CD4-positive, alpha-beta T cell treated with Interleukin-4 for 1 hour (primary cell): ENCODE measurements at regions not wholly inside any gene's neighbourhood (a gene's known extent, or its start where the extent isn't known, plus 50 kb on each side); places are given as distances from the start of the nearest gene placed in this dataset.

ENCODE experiments used
- DNase-seq, 2 donors: peaks; one replicate each; pipeline ENCODE4 v3.0.0-alpha.2; 2020 to 2022

GRCh38 chr20:39853050-39853449, 836.0 kb downstream of the MAFB start:
- DNase-seq, result no peak

GRCh38 chr20:39851459-39851858, 837.6 kb downstream of the MAFB start:
- DNase-seq, result no peak

DNA sequence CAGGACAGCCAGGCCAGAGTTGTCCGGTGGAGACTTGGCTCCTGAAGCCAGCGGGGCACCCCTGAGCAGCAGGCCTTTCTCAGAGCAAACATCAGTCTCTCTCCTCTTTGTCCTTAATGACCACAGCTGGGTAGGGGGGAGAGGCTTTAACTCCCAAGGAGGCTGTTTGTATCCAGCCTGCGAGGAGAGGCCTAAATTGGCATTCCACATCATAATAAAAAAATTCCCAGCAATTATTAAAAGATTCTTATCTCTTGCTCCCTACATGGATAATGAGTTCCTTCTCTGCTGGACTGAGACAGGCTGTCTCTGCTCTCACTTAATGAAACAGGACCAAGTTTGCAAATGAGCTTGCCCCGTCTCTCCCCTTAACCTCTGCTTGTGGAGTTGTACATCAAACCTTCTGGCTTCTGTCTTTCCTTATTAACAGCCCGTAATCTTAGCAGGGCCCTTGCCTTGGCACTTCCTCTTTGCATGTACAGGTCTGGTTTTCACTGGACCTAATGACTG, 838.2 kb downstream of the MAFB start:
- no peak for DNase-seq

- DNase-seq, result no peak
These were observed 838.8 kb downstream of the MAFB start for GRCh38 chr20:39850246-39850645.

GRCh38 chr20:39849664-39850063, 839.4 kb downstream of the MAFB start:
- no peak for DNase-seq

DNA sequence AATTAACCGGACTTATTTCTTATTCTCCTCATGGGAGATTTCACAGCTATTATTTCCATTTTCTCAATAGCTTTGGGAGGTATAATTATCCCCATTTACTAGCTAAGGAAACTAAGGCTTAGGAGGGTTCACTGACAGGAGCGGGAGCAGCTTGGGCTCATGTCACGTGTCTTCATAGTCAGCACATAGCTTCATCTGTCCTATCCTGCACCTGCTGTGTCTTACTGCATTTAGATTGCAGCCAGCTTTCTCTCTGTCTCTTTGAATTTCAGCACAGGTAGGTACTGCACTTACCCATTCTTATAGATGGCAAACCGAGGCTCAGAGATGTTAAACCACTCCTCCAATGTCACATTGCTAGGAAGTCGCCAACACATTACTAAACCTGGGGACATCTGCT, 839.9 kb downstream of the MAFB start:
- DNase-seq, result no peak

DNA sequence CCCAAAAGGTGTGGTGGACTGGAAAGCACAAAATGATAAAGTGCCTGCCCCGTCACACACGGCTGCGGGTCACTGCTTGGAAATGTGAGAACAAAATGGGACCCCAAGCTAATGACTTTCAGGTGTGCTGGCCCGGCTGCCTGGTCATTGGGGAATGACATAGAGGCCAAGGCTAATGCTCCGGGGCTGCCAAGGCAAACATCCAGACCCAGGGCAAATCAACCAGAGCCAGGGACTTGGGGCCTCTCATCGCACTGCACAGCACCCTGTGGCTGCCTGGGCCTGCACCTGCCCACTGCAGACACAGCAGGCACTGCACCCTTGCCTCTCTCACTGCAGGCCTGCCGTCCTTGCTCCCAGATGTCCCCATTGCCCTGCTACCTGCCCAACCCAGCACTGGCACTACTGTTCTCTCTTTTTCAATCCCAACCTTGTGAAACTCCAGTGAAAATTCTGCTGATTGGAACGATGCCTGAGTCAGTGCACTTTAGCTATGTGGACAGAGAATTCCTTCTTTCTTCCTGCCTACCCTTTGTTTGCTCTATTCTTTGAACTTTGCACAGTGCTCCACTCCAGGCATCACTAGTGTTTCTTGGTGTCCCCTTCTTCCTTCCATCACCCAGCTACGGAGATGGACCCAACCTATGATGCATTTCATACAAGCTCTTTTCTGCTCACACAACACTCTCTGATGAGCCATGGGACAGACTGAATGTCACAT, 849.5 kb downstream of the MAFB start:
- no peak for DNase-seq

- no peak for DNase-seq
These were observed 851.5 kb downstream of the MAFB start for GRCh38 chr20:39837561-39837960.

- DNase-seq, result no peak
These were observed 853.8 kb downstream of the MAFB start for GRCh38 chr20:39835130-39835842.

- no peak for DNase-seq
These were observed 858.1 kb downstream of the MAFB start for GRCh38 chr20:39830903-39831302.

- DNase-seq, result no peak
These were observed 859.4 kb downstream of the MAFB start for GRCh38 chr20:39829661-39830060.

DNA sequence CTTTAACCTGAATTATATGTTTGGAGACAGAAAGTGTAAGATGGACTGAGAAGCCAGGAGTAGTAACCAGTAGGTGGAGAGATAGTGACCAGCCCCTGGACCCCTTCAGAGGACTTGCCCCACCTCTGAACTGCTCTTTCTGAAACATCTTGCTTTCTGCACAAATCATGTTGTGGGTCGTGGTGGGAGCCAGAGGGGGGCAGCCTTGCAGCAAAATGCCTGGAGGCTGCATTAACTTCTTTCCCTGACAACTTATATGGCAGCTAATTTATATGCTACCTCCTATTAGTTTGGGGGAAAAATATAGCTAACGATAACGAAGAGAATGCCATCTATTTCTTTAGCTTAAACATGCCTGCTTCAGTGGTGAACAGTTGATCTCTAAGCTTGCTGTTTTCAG, 859.8 kb downstream of the MAFB start:
- DNase-seq, result no peak

GRCh38 chr20:39825950-39826349, 863.1 kb downstream of the MAFB start:
- DNase-seq, result no peak

- no peak for DNase-seq
These were observed 863.4 kb downstream of the DHX35 start for GRCh38 chr20:39825524-39825923.

GRCh38 chr20:39823224-39823623, 861.1 kb downstream of the DHX35 start:
- DNase-seq, result no peak

GRCh38 chr20:39822667-39823066, 860.5 kb downstream of the DHX35 start:
- DNase-seq, result no peak

DNA sequence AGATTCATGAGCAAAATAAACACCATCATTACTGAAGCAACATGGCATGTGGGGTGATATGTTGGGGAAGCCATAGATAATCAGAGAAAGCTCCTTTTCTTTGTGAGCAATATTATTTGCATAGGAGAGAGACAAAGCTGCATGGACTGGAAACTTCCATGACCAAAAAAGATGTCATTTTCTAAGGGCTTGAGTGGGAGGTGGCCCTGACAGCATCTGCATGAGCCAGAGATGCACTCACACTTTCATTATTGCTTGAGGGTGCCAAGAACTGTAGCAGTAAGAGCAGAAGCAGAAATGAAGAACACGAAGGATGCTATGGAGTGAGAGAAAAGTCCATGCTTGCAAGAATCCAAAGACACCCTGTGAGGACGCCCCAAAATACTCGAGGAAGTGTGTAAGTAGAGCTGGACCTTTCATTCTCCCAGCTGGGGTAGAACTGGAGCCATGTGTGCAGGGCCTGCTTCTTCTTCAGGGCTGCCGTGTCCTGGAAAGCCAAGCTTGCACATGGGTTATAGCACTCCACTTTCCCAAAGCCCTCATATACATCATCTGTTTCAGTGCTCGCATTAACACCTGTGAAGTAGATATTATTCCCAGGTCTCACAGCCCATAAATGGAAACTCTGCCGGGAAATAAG, 851.2 kb downstream of the DHX35 start:
- no peak for DNase-seq

- no peak for DNase-seq
These were observed 850.0 kb downstream of the DHX35 start for GRCh38 chr20:39812116-39812515.

GRCh38 chr20:39810309-39810708, 848.2 kb downstream of the DHX35 start:
- DNase-seq, result no peak

DNA sequence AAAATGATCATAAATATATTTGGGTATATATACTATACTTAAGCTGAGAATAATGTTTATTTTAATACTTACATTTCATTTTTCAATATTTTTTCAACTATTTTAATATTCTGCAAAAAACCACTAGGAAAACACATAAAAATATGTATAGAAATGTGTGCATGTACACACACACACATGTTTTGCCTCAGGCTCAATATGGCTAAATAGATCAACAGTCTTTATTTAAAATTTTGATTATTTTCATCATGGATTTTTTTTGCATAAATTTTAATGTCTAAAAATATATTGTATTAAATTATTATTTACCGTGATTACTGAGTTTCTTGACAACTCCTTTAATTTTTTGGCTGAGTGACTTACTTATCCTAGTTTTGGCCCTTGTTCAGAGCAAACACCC, 846.5 kb downstream of the DHX35 start:
- no peak for DNase-seq

DNA sequence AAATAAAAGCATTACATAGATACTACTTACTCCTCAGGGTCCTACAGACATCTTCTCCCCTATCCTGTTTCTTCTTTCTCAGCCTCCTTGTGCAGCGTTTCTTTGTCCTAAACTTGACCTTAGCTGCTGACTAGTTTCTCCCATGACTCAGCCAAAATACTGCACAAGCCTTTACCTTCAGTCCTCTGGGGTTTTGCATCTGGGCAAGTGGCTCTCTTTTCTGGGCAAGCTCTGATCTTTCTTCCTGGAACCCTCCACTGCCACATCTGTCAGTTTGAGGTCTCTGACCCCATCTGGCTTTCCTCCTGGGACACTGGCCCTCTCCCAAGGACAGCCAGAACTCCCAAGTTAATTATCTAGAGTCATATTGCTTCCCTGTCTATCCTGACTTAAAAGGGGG, 838.4 kb downstream of the DHX35 start:
- no peak for DNase-seq

- no peak for DNase-seq
These were observed 838.0 kb downstream of the DHX35 start for GRCh38 chr20:39800111-39800510.

- DNase-seq, result no peak
These were observed 837.3 kb downstream of the DHX35 start for GRCh38 chr20:39799366-39799965.
